NT2/D1 (cell line): ENCODE measurements at regions not wholly inside any gene's neighbourhood (a gene's known extent, or its start where the extent isn't known, plus 50 kb on each side); places are given as distances from the start of the nearest gene placed in this dataset.

Experiments used
- DNase-seq: peaks from one replicate; pipeline ENCODE4 v3.0.0-alpha.2; 2011; ENCODE audit warnings: low read depth, low spot score
- H3K27me3 ChIP-seq: 2 replicates; pipeline ENCODE4 v1.6.0; 2011; ENCODE audit warnings: mild to moderate bottlenecking; ENCODE audit not compliant: insufficient read length, insufficient read depth
- H3K36me3 ChIP-seq: 2 replicates; pipeline ENCODE4 v1.6.1; 2011; ENCODE audit warnings: mild to moderate bottlenecking, low read length, mixed read lengths; ENCODE audit not compliant: insufficient read depth, insufficient read length
- H3K4me1 ChIP-seq: 2 replicates; pipeline ENCODE4 v1.5.1; 2011; ENCODE audit not compliant: insufficient read depth, insufficient read length
- H3K4me3 ChIP-seq: 2 replicates; pipeline ENCODE4 v1.5.1; 2011; ENCODE audit warnings: low read depth; ENCODE audit not compliant: insufficient read length
- H3K9ac ChIP-seq: 2 replicates; pipeline ENCODE4 v1.6.0; 2011; ENCODE audit warnings: low read depth; ENCODE audit not compliant: insufficient read length
- H3K9me3 ChIP-seq: 2 replicates; pipeline ENCODE4 v1.5.1; 2011; ENCODE audit warnings: mild to moderate bottlenecking, low read length; ENCODE audit not compliant: insufficient read depth
- SUZ12 ChIP-seq: IDR thresholded peaks from 2 replicates; pipeline ENCODE4 v1.6.1; 2011; ENCODE audit not compliant: insufficient read length, insufficient read depth; ENCODE audit errors: extremely low read depth
- YY1 ChIP-seq: IDR thresholded peaks from 2 replicates; pipeline ENCODE4 v1.6.1; 2011; ENCODE audit not compliant: insufficient read length, insufficient read depth
- ZNF274 ChIP-seq: IDR thresholded peaks from 2 replicates; pipeline ENCODE4 v1.6.1; 2011; ENCODE audit warnings: mild to moderate bottlenecking, low read depth, low read length

GRCh38 chr2:56613254-56613653 lies 429.5 kb downstream of the CCDC85A start:
- no peak for TF ChIP-seq SUZ12
- no peak for TF ChIP-seq YY1
- TF ChIP-seq ZNF274: no peak
- H3K4me1 ChIP-seq: no peaks in the 10 kb centered on the region
- DNase-seq: no peak

GRCh38 chr2:56613920-56614319 lies 430.1 kb downstream of the CCDC85A start:
- TF ChIP-seq ZNF274: no peak
- no peak overlapping the region for H3K4me3 ChIP-seq
- DNase-seq: no peak

More at GRCh38 chr2:56613254-56613653, 429.5 kb downstream of the CCDC85A start:
- H3K36me3 ChIP-seq: no peaks in the 10 kb centered on the region
- H3K27me3 ChIP-seq: no peaks in the 10 kb centered on the region
- no peak overlapping the region for H3K9ac ChIP-seq
- H3K4me3 ChIP-seq: no peak overlapping the region
- no peaks in the 10 kb centered on the region for H3K9me3 ChIP-seq

GRCh38 chr2:56615760-56616159 lies 432.0 kb downstream of the CCDC85A start:
- no peak for TF ChIP-seq YY1
- no peak for TF ChIP-seq ZNF274
- no peak for TF ChIP-seq SUZ12
- H3K9ac ChIP-seq: no peak overlapping the region
- H3K36me3 ChIP-seq: no peaks in the 10 kb centered on the region
- no peak overlapping the region for H3K4me3 ChIP-seq
- no peak for DNase-seq
- H3K9me3 ChIP-seq: no peaks in the 10 kb centered on the region
- no peaks in the 10 kb centered on the region for H3K27me3 ChIP-seq
- H3K4me1 ChIP-seq: no peaks in the 10 kb centered on the region

More at GRCh38 chr2:56613920-56614319, 430.1 kb downstream of the CCDC85A start:
- Histone ChIP-seq H3K4me1 (no peaks in the 10 kb centered on the region), H3K36me3 (no peaks in the 10 kb centered on the region), H3K9me3 (no peaks in the 10 kb centered on the region), H3K9ac (no peak overlapping the region), H3K27me3 (no peaks in the 10 kb centered on the region)

- TF ChIP-seq SUZ12 (no peak), ZNF274 (no peak), YY1 (no peak)
- H3K4me3 ChIP-seq: no peak overlapping the region
Measured at GRCh38 chr2:56624181-56624580, 440.4 kb downstream of the CCDC85A start.

GRCh38 chr2:56626927-56627326 lies 443.1 kb downstream of the CCDC85A start:
- no peak overlapping the region for H3K4me3 ChIP-seq
- H3K9me3 ChIP-seq: no peaks in the 10 kb centered on the region
- H3K4me1 ChIP-seq: no peaks in the 10 kb centered on the region
- no peaks in the 10 kb centered on the region for H3K36me3 ChIP-seq
- no peak for DNase-seq
- no peak overlapping the region for H3K9ac ChIP-seq
- H3K27me3 ChIP-seq: no peaks in the 10 kb centered on the region
- no peak for TF ChIP-seq YY1

More at GRCh38 chr2:56624181-56624580, 440.4 kb downstream of the CCDC85A start:
- no peaks in the 10 kb centered on the region for H3K27me3 ChIP-seq
- H3K4me1 ChIP-seq: no peaks in the 10 kb centered on the region
- no peak for DNase-seq
- H3K9ac ChIP-seq: no peak overlapping the region
- H3K9me3 ChIP-seq: no peaks in the 10 kb centered on the region
- H3K36me3 ChIP-seq: no peaks in the 10 kb centered on the region

- Histone ChIP-seq H3K9me3 (no peaks in the 10 kb centered on the region), H3K27me3 (no peaks in the 10 kb centered on the region), H3K9ac (no peak overlapping the region), H3K4me3 (no peak overlapping the region), H3K36me3 (no peaks in the 10 kb centered on the region), H3K4me1 (no peaks in the 10 kb centered on the region)
- TF ChIP-seq YY1 (no peak), SUZ12 (no peak), ZNF274 (no peak)
- DNase-seq: no peak
Measured at GRCh38 chr2:56630286-56630685, 446.5 kb downstream of the CCDC85A start.

GRCh38 chr2:56647997-56648396 lies 464.2 kb downstream of the CCDC85A start:
- DNase-seq: no peak
- no peak for TF ChIP-seq YY1
- no peak for TF ChIP-seq SUZ12
- no peak for TF ChIP-seq ZNF274
- H3K9ac ChIP-seq: no peak overlapping the region
- H3K4me3 ChIP-seq: no peak overlapping the region
- no peaks in the 10 kb centered on the region for H3K4me1 ChIP-seq
- no peaks in the 10 kb centered on the region for H3K36me3 ChIP-seq
- no peaks in the 10 kb centered on the region for H3K9me3 ChIP-seq
- no peaks in the 10 kb centered on the region for H3K27me3 ChIP-seq

- no peak for TF ChIP-seq SUZ12
- Histone ChIP-seq H3K27me3 (no peaks in the 10 kb centered on the region), H3K4me3 (no peak overlapping the region), H3K9ac (no peak overlapping the region), H3K9me3 (no peaks in the 10 kb centered on the region), H3K4me1 (no peaks in the 10 kb centered on the region), H3K36me3 (no peaks in the 10 kb centered on the region)
- no peak for DNase-seq
Measured at GRCh38 chr2:56648802-56649201, 465.0 kb downstream of the CCDC85A start.
